H7 (cell line): ENCODE measurements at regions not wholly inside any gene's neighbourhood (a gene's known extent, or its start where the extent isn't known, plus 50 kb on each side); places are given as distances from the start of the nearest gene placed in this dataset.

Source experiments
- DNase-seq: peaks from one replicate; pipeline ENCODE4 v3.0.0; 2012
- H3K27me3 ChIP-seq: 2 replicates; pipeline ENCODE4 v1.6.0; 2011; ENCODE audit warnings: mild to moderate bottlenecking, low read length; ENCODE audit not compliant: control insufficient read depth, insufficient read depth
- H3K36me3 ChIP-seq: replicated peaks from 2 replicates; pipeline ENCODE4 v1.5.1; 2011; ENCODE audit warnings: low read length; ENCODE audit not compliant: control insufficient read depth, insufficient read depth
- H3K4me3 ChIP-seq: 2 replicates; pipeline ENCODE4 v1.5.1; 2011; ENCODE audit warnings: low read depth, mild to moderate bottlenecking, control low read depth, low read length, moderate library complexity; ENCODE audit not compliant: insufficient read depth

GRCh38 chr14:95410838-95411237, 91.1 kb upstream of the CLMN start:
- Histone ChIP-seq H3K36me3 (no peaks in the 10 kb centered on the region), H3K27me3 (no peaks in the 10 kb centered on the region), H3K4me3 (no peak overlapping the region)
- no peak for DNase-seq

- DNase-seq = no peak
- Histone ChIP-seq H3K27me3 (no peaks in the 10 kb centered on the region), H3K36me3 (no peaks in the 10 kb centered on the region)
Measured at GRCh38 chr14:95409477-95410272, 90.0 kb upstream of the CLMN start.

GRCh38 chr14:95408731-95409476, 89.2 kb upstream of the CLMN start:
- DNase-seq = no peak
- no peak overlapping the region for H3K4me3 ChIP-seq
- no peaks in the 10 kb centered on the region for H3K27me3 ChIP-seq
- H3K36me3 ChIP-seq = no peaks in the 10 kb centered on the region

More at GRCh38 chr14:95409477-95410272, 90.0 kb upstream of the CLMN start:
- H3K4me3 ChIP-seq = no peak overlapping the region

DNA sequence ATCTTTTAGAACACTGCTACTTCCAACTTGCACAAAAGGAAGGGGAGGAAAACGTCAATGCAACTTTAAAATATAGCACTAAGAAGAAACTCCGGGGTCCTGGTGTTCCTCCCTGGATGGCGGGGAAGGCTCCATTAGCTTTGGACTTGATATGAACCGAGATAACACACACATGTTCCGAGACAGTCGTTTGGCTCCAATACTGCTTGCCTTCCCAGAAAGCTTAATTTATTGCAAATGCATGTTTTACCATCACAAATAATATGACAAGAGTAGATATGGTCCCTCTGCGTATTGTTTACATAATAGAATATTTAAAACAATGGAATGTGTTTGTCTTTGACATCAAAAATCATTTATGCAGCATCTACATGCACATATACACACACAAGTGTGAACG, 87.6 kb upstream of the CLMN start:
- DNase-seq = no peak
- H3K4me3 ChIP-seq = no peak overlapping the region
- H3K36me3 ChIP-seq = no peaks in the 10 kb centered on the region
- H3K27me3 ChIP-seq = no peaks in the 10 kb centered on the region

GRCh38 chr14:95406756-95407277, 87.1 kb upstream of the CLMN start:
- Histone ChIP-seq H3K27me3 (no peaks in the 10 kb centered on the region), H3K36me3 (no peaks in the 10 kb centered on the region), H3K4me3 (no peak overlapping the region)
- DNase-seq = no peak

- DNase-seq = no peak
- Histone ChIP-seq H3K27me3 (no peaks in the 10 kb centered on the region), H3K4me3 (no peak overlapping the region), H3K36me3 (no peaks in the 10 kb centered on the region)
Measured at GRCh38 chr14:95404583-95404982, 84.9 kb upstream of the CLMN start.

DNA sequence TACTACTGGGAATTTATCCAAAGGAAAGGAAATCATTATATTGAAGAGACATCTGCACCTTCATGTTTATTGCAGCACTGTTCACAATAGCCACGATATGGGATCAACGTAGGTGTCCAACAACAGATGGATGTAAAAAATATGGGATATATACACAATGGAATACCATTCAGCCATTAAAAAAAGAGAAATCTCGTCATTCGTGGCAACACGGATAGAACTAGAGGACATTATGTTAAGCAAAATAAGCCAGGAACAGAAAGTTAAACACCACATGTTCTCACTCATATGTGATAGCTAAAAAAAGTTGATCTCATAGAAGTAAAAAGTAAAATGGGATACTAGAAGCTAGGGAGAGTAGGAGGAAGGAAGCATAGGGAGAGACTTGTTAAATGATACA, 82.9 kb upstream of the CLMN start:
- H3K4me3 ChIP-seq = no peak overlapping the region
- H3K27me3 ChIP-seq = no peaks in the 10 kb centered on the region
- H3K36me3 ChIP-seq = no peaks in the 10 kb centered on the region
- no peak for DNase-seq

DNA sequence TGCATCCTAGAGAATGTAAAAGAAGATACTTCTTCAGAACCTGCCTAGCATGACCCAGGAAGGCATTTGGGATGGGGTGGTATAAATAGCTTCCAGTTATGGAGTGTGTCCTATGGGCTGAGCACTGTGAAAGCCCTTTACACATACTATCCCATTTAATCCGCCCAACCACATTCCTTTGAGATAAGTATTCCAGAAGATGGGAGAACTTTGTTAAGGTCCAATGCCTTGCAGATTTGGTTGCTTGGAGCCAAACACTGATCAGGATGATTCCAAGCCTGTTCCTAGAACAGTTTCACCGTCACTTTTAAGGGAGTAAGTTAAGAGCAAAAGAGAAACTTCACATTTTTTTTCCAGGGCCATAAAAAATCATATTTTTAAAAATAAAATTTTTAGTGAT, 82.5 kb upstream of the CLMN start:
- H3K27me3 ChIP-seq = no peaks in the 10 kb centered on the region
- H3K4me3 ChIP-seq = no peak overlapping the region
- H3K36me3 ChIP-seq = no peaks in the 10 kb centered on the region
- no peak for DNase-seq

- no peaks in the 10 kb centered on the region for H3K36me3 ChIP-seq
- no peaks in the 10 kb centered on the region for H3K27me3 ChIP-seq
- no peak overlapping the region for H3K4me3 ChIP-seq
- no peak for DNase-seq
Measured at GRCh38 chr14:95398630-95399547, 79.2 kb upstream of the CLMN start.

DNA sequence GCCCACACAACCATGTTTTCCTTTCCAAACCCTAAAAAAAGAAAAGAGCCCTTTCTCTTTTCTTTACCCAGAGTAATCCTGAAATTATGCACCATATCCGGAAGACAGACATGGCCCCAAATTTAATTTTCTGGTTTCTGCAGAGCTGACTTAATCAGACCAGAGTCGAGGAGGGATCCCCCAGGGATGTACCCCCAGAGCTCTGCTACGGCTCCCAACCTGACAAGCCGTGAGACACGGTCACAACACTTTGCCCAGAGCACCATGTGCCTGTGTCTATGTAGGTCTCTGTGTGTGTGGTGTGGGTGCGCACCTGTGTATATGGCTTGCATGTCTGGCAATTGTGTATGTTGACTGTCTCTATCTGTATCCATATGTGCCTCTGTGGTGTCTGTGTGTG, 77.6 kb upstream of the CLMN start:
- Histone ChIP-seq H3K4me3 (no peak overlapping the region), H3K36me3 (no peaks in the 10 kb centered on the region), H3K27me3 (no peaks in the 10 kb centered on the region)
- no peak for DNase-seq

GRCh38 chr14:95396221-95396620, 76.5 kb upstream of the CLMN start:
- Histone ChIP-seq H3K27me3 (no peaks in the 10 kb centered on the region), H3K4me3 (no peak overlapping the region)

DNA sequence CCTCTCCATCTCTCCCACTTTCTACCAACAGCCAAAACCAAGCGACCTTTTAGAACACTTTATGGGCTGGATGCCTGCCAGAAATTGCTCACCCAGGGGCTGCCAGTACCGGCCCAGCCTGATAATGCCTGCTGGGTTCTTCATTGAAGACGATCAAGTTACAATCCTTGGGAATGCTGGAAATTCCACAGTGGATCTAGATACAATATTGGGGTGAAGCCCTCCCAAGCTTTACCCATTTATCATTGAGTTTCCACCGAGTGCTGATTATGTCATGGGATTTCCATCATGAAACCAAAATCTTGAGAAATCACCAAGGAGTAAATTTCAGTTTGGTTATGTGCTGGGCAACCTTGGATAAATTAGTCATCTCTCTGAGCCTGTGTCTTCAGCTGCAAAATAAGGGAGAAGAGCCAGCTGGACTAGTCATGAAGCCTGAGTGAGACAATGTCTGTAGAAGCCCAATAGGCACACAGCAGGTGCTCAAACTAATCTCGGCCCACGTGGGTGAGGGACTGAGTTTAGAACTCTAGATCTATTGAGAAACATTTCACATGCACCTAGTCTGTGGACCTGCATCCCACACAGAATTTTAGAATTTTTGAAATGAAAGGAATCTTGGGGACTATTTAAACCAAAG, 75.5 kb upstream of the CLMN start:
- Histone ChIP-seq H3K36me3 (no peaks in the 10 kb centered on the region), H3K27me3 (no peaks in the 10 kb centered on the region), H3K4me3 (no peak overlapping the region)
- no peak for DNase-seq

More at GRCh38 chr14:95396221-95396620, 76.5 kb upstream of the CLMN start:
- no peak for DNase-seq
- H3K36me3 ChIP-seq = no peaks in the 10 kb centered on the region

- no peaks in the 10 kb centered on the region for H3K27me3 ChIP-seq
- DNase-seq = no peak
- no peak overlapping the region for H3K4me3 ChIP-seq
- no peaks in the 10 kb centered on the region for H3K36me3 ChIP-seq
Measured at GRCh38 chr14:95394297-95395097, 74.8 kb upstream of the CLMN start.
